Neural cell (in vitro differentiated cells): ENCODE measurements at regions not wholly inside any gene's neighbourhood (a gene's known extent, or its start where the extent isn't known, plus 50 kb on each side); places are given as distances from the start of the nearest gene placed in this dataset.

Source experiments
- H2AFZ ChIP-seq: fragments of 200-600, 300-800 bp; sonication (generic), shearing (Covaris generic); 2 replicates; pipeline ENCODE4 v1.6.0; 2014; ENCODE audit warnings: low read depth, mild to moderate bottlenecking, antibody characterized with exemption, low read length, moderate library complexity
- H3F3A ChIP-seq: fragments of 200-600 bp; shearing (Covaris generic); 2 replicates; pipeline ENCODE4 v1.6.1; 2016; ENCODE audit warnings: mild to moderate bottlenecking, moderate library complexity, mixed read lengths, antibody characterized with exemption, low read length; ENCODE audit not compliant: insufficient read depth, poor library complexity, severe bottlenecking
- H3K27ac ChIP-seq: fragments of 200-600, 300-800 bp; sonication (generic), shearing (Covaris generic); 2 replicates; pipeline ENCODE4 v1.5.1; 2014; ENCODE audit warnings: mild to moderate bottlenecking, low read length, moderate library complexity
- H3K27me3 ChIP-seq: fragments of 300-800, 200-600 bp; sonication (generic), shearing (Covaris generic); 2 replicates; pipeline ENCODE4 v1.6.0; 2014; ENCODE audit warnings: mild to moderate bottlenecking, low read depth, low read length, moderate library complexity; ENCODE audit not compliant: insufficient read depth
- H3K36me3 ChIP-seq: fragments of 300-800, 200-600 bp; sonication (generic), shearing (Covaris generic); 2 replicates; pipeline ENCODE4 v1.5.1; 2014; ENCODE audit warnings: mild to moderate bottlenecking, antibody characterized with exemption, low read length, moderate library complexity; ENCODE audit not compliant: insufficient read depth
- H3K4me2 ChIP-seq: fragments of 300-800, 200-600 bp; sonication (generic), shearing (Covaris generic); 2 replicates; pipeline ENCODE4 v1.6.0; 2014; ENCODE audit warnings: mild to moderate bottlenecking, low read length
- H3K4me3 ChIP-seq: fragments of 300-800, 200-600 bp; sonication (generic), shearing (Covaris generic); 2 replicates; pipeline ENCODE4 v1.5.1; 2014; ENCODE audit warnings: mild to moderate bottlenecking, low read length, moderate library complexity
- H3K79me2 ChIP-seq: fragments of 200-600 bp; shearing (Covaris generic); replicated peaks from 2 replicates; pipeline ENCODE4 v1.6.0; 2014; ENCODE audit warnings: mild to moderate bottlenecking, low read length, moderate library complexity; ENCODE audit not compliant: insufficient read depth
- H3K9ac ChIP-seq: fragments of 300-800, 200-600 bp; sonication (generic), shearing (Covaris generic); 2 replicates; pipeline ENCODE4 v1.6.1; 2016; ENCODE audit warnings: mild to moderate bottlenecking, low read length, mixed read lengths
- H3K9me2 ChIP-seq: fragments of 200-600 bp; shearing (Covaris generic); 2 replicates; pipeline ENCODE4 v1.6.1; 2016; ENCODE audit warnings: mild to moderate bottlenecking, low read length, mixed read lengths; ENCODE audit not compliant: insufficient read depth
- H3K9me3 ChIP-seq: fragments of 200-600, 300-800 bp; sonication (generic), shearing (Covaris generic); 2 replicates; pipeline ENCODE4 v1.6.1; 2016; ENCODE audit warnings: mild to moderate bottlenecking, mixed run types, low read length, moderate library complexity, mixed read lengths
- H4K20me1 ChIP-seq: fragments of 200-600 bp; shearing (Covaris generic); 2 replicates; pipeline ENCODE4 v1.6.1; 2016; ENCODE audit warnings: mild to moderate bottlenecking, mixed run types; ENCODE audit not compliant: insufficient read depth
- EP300 ChIP-seq: fragments of 450-650 bp; conservative IDR thresholded peaks from 2 replicates; pipeline ENCODE4 v1.6.1; 2014; ENCODE audit warnings: antibody characterized with exemption, mild to moderate bottlenecking, moderate library complexity; ENCODE audit not compliant: poor library complexity, severe bottlenecking
- EZH2 ChIP-seq: fragments of 200-600, 300-800 bp; shearing (Covaris generic), sonication (generic); IDR thresholded peaks from 2 replicates; pipeline ENCODE4 v1.6.1; 2014; ENCODE audit warnings: antibody characterized with exemption, low read length, borderline replicate concordance, mild to moderate bottlenecking; ENCODE audit not compliant: insufficient read depth, poor library complexity, severe bottlenecking
- MXI1 ChIP-seq: fragments of 450-650 bp; conservative IDR thresholded peaks from 2 replicates; pipeline ENCODE4 v1.6.1; 2014; ENCODE audit warnings: antibody characterized with exemption, mild to moderate bottlenecking; ENCODE audit not compliant: poor library complexity, severe bottlenecking
- POLR2AphosphoS5 ChIP-seq: IDR thresholded peaks from 2 replicates; pipeline ENCODE4 v1.6.1; 2012
- RAD21 ChIP-seq: fragments of 450-650 bp; conservative IDR thresholded peaks from 2 replicates; pipeline ENCODE4 v1.6.1; 2014; ENCODE audit warnings: antibody characterized with exemption, mild to moderate bottlenecking, moderate library complexity
- SMC3 ChIP-seq: fragments of 450-650 bp; conservative IDR thresholded peaks from 2 replicates; pipeline ENCODE4 v1.6.1; 2014; ENCODE audit warnings: antibody characterized with exemption, mild to moderate bottlenecking, moderate library complexity; ENCODE audit not compliant: poor library complexity
- TAF1 ChIP-seq: IDR thresholded peaks from 2 replicates; pipeline ENCODE4 v1.6.1; 2012; ENCODE audit warnings: low read depth
- TF ChIP-seq, protein P1 (sequence below): fragments of 450-650 bp; IDR thresholded peaks from 2 replicates; pipeline ENCODE4 v1.5.1; 2014; ENCODE audit warnings: antibody characterized with exemption, mild to moderate bottlenecking, moderate library complexity; ENCODE audit not compliant: poor library complexity, severe bottlenecking
- TF ChIP-seq, protein P2 (sequence below): IDR thresholded peaks from 2 replicates; pipeline ENCODE4 v1.6.1; 2012; ENCODE audit warnings: borderline replicate concordance

- H3K79me2 ChIP-seq, result no peaks in the 10 kb centered on the region
- no peaks in the 10 kb centered on the region for H4K20me1 ChIP-seq
- no peaks in the 10 kb centered on the region for H3K9me2 ChIP-seq
- H3K27me3 ChIP-seq, result no peaks in the 10 kb centered on the region
- H3K9me3 ChIP-seq, result no peaks in the 10 kb centered on the region
- no peaks in the 10 kb centered on the region for H3F3A ChIP-seq
- H3K9ac ChIP-seq, result no peak overlapping the region
- H3K27ac ChIP-seq, result no peak overlapping the region
- no peak overlapping the region for H3K4me3 ChIP-seq
- no peak overlapping the region for H3K4me2 ChIP-seq
- H2AFZ ChIP-seq, result no peak overlapping the region
- TF ChIP-seq POLR2AphosphoS5 (no peak), EZH2 (no peak), SMC3 (no peak)
- TF ChIP-seq, protein P1, sequence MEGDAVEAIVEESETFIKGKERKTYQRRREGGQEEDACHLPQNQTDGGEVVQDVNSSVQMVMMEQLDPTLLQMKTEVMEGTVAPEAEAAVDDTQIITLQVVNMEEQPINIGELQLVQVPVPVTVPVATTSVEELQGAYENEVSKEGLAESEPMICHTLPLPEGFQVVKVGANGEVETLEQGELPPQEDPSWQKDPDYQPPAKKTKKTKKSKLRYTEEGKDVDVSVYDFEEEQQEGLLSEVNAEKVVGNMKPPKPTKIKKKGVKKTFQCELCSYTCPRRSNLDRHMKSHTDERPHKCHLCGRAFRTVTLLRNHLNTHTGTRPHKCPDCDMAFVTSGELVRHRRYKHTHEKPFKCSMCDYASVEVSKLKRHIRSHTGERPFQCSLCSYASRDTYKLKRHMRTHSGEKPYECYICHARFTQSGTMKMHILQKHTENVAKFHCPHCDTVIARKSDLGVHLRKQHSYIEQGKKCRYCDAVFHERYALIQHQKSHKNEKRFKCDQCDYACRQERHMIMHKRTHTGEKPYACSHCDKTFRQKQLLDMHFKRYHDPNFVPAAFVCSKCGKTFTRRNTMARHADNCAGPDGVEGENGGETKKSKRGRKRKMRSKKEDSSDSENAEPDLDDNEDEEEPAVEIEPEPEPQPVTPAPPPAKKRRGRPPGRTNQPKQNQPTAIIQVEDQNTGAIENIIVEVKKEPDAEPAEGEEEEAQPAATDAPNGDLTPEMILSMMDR, result no peak
- H3K36me3 ChIP-seq, result no peaks in the 10 kb centered on the region
Measured at GRCh38 chr1:181985281-181985680, 76.2 kb downstream of the ZNF648 start.

DNA sequence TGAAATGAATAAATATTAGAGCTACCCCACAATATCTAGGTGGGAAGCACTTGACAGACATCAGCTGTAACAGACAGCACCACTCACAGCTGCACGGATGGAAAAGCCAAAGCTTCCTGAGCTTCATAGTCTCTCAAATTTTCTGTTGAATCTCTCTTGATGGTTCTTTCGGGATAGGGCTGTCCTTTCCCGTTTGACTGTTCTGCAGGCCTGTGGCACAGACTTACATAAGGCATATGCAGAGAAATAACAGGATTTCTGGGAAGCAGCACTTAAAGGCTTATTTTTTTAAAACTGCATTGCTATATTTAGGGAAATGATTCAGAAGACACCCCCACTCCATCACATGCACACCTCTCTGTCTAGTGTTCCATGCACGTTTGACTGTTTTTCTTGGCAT is 77.5 kb downstream of the ZNF648 start:
- Histone ChIP-seq H4K20me1 (no peaks in the 10 kb centered on the region), H3K9me2 (no peaks in the 10 kb centered on the region), H3K36me3 (no peaks in the 10 kb centered on the region)

More for the DNA sequence above, 77.5 kb downstream of the ZNF648 start:
- Histone ChIP-seq H2AFZ (no peak overlapping the region), H3K27me3 (no peaks in the 10 kb centered on the region), H3K4me2 (peak overlapping the region; percentile 50), H3K79me2 (no peaks in the 10 kb centered on the region), H3F3A (no peaks in the 10 kb centered on the region), H3K4me3 (peak overlapping the region; percentile 49), H3K9me3 (no peaks in the 10 kb centered on the region), H3K27ac (peak overlapping the region; percentile 66), H3K9ac (peak overlapping the region; percentile 34)
- no peak for TF ChIP-seq EZH2
- no peak for TF ChIP-seq SMC3
- no peak for TF ChIP-seq POLR2AphosphoS5
- TF ChIP-seq, protein P1, result no peak
- TF ChIP-seq, protein P2, sequence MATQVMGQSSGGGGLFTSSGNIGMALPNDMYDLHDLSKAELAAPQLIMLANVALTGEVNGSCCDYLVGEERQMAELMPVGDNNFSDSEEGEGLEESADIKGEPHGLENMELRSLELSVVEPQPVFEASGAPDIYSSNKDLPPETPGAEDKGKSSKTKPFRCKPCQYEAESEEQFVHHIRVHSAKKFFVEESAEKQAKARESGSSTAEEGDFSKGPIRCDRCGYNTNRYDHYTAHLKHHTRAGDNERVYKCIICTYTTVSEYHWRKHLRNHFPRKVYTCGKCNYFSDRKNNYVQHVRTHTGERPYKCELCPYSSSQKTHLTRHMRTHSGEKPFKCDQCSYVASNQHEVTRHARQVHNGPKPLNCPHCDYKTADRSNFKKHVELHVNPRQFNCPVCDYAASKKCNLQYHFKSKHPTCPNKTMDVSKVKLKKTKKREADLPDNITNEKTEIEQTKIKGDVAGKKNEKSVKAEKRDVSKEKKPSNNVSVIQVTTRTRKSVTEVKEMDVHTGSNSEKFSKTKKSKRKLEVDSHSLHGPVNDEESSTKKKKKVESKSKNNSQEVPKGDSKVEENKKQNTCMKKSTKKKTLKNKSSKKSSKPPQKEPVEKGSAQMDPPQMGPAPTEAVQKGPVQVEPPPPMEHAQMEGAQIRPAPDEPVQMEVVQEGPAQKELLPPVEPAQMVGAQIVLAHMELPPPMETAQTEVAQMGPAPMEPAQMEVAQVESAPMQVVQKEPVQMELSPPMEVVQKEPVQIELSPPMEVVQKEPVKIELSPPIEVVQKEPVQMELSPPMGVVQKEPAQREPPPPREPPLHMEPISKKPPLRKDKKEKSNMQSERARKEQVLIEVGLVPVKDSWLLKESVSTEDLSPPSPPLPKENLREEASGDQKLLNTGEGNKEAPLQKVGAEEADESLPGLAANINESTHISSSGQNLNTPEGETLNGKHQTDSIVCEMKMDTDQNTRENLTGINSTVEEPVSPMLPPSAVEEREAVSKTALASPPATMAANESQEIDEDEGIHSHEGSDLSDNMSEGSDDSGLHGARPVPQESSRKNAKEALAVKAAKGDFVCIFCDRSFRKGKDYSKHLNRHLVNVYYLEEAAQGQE, result no peak
- no peak for TF ChIP-seq TAF1
- no peak for TF ChIP-seq RAD21
- TF ChIP-seq EP300, result no peak
- no peak for TF ChIP-seq MXI1
